Body of pancreas (tissue), 4 donors: ENCODE measurements at regions not wholly inside any gene's neighbourhood (a gene's known extent, or its start where the extent isn't known, plus 50 kb on each side); places are given as distances from the start of the nearest gene placed in this dataset.

Source experiments
- ATAC-seq: fragments of 150-250 bp; one replicate; pipeline ENCODE4 v1.9.1; 2016
- DNase-seq, 4 donors: peaks; one replicate each; pipeline ENCODE4 v3.0.0-alpha.2; 2019
- H3K27ac ChIP-seq, 4 donors: fragments of 200-600 bp; sonication (generic); 1 replicate in 3 of 4; 2 replicates in 1 of 4; pipeline versions ENCODE4 v1.5.1 to v1.6.1; 2016 to 2019; ENCODE audit warnings: mild to moderate bottlenecking in 1 of 4, mixed read lengths in 1 of 4, moderate library complexity in 1 of 4
- H3K27me3 ChIP-seq, 2 donors: fragments of 200-600 bp; sonication (generic); one replicate each; pipeline ENCODE4 v1.6.0; 2016; ENCODE audit warnings: mild to moderate bottlenecking in 1 of 2
- H3K36me3 ChIP-seq, 2 donors: fragments of 200-600 bp; sonication (generic); replicated peaks in 1 of 2; 2 replicates each; pipeline ENCODE4 v1.5.1; 2016; ENCODE audit warnings: low read depth in 2 of 2; ENCODE audit not compliant: insufficient read depth in 1 of 2
- H3K4me1 ChIP-seq: fragments of 200-600 bp; sonication (generic); one replicate; pipeline ENCODE4 v1.6.0; 2016
- H3K4me3 ChIP-seq, 2 donors: fragments of 200-600 bp; sonication (generic); 1 replicate in 1 of 2; 2 replicates in 1 of 2; pipeline ENCODE4 v1.5.1; 2016 to 2019
- H3K9me3 ChIP-seq, 3 donors: fragments of 200-600 bp; sonication (generic); 1 replicate in 2 of 3; 2 replicates in 1 of 3; pipeline ENCODE4 v1.5.1; 2016
- CTCF ChIP-seq, 7 experiments: fragments of 450-650 bp in 4 of 7; fragments of 200-600 bp in 3 of 7; sonication (generic) in 3 of 7; IDR thresholded peaks; one replicate each; pipeline ENCODE4 v1.5.1; 2016 to 2019; ENCODE audit warnings: antibody characterized with exemption in 7 of 7
- POLR2A ChIP-seq, 3 donors: fragments of 450-650 bp; IDR thresholded peaks; one replicate each; pipeline ENCODE4 v1.6.1; 2016; ENCODE audit warnings: antibody characterized with exemption in 3 of 3, mild to moderate bottlenecking in 2 of 3
- WGBS, 2 donors: methylation state at CpG; one replicate each; pipeline ENCODE4 v1.1.5; 2017; 5-methylcytosine and 5-hydroxymethylcytosine counted together
- intact Hi-C: fragments of 100-400 bp; cut with DNase I; formaldehyde crosslinking; loops from one replicate; pipeline ENCODE4 v1.15.1; 2023

GRCh38 chr5:36440300-36440699 is 138.6 kb upstream of the RANBP3L start:
- Histone ChIP-seq H3K4me1 (peaks cover 20% of the 10 kb centered on the region), H3K27ac (no peak overlapping the region), H3K4me3 (no peak overlapping the region), H3K36me3 (no peaks in the 10 kb centered on the region), H3K9me3 (no peaks in the 10 kb centered on the region), H3K27me3 (no peaks in the 10 kb centered on the region)
- DNase-seq = no peak
- TF ChIP-seq CTCF (IDR thresholded peaks at IDR 0.05) = no peak
- TF ChIP-seq POLR2A (IDR thresholded peaks at IDR 0.05) = no peak
- 91 to 94% methylated on average over 5 of the region's 5 CpGs for WGBS, 2 donors
- intact Hi-C loops = no loop called here
- no peak for ATAC-seq

GRCh38 chr5:36441280-36441679 is 139.6 kb upstream of the RANBP3L start:
- Histone ChIP-seq H3K36me3 (no peaks in the 10 kb centered on the region), H3K27me3 (no peaks in the 10 kb centered on the region), H3K27ac (no peak overlapping the region), H3K4me1 (peaks cover 21% of the 10 kb centered on the region), H3K9me3 (no peaks in the 10 kb centered on the region), H3K4me3 (no peak overlapping the region)
- WGBS, 2 donors = 96 to 100% methylated on average over 1 of the region's 1 CpG
- intact Hi-C loops = no loop called here
- TF ChIP-seq CTCF (IDR thresholded peaks at IDR 0.05) (no peak), POLR2A (IDR thresholded peaks at IDR 0.05) (no peak)
- no peak for ATAC-seq
- no peak for DNase-seq

GRCh38 chr5:36442352-36442751 is 140.7 kb upstream of the RANBP3L start:
- peak in 3 of 4 donors; percentile 18 to 36 (median 25) for DNase-seq
- H3K4me1 ChIP-seq = peaks cover 21% of the 10 kb centered on the region
- H3K36me3 ChIP-seq = no peaks in the 10 kb centered on the region
- no peak overlapping the region for H3K4me3 ChIP-seq
- H3K9me3 ChIP-seq = no peaks in the 10 kb centered on the region
- no peak for TF ChIP-seq CTCF (IDR thresholded peaks at IDR 0.05)
- no peak for TF ChIP-seq POLR2A (IDR thresholded peaks at IDR 0.05)
- intact Hi-C loops = no loop called here
- no peaks in the 10 kb centered on the region for H3K27me3 ChIP-seq
- no peak overlapping the region for H3K27ac ChIP-seq
- ATAC-seq = peak; percentile 53
- WGBS, 2 donors = 54 to 69% methylated on average over 7 of the region's 7 CpGs

- Histone ChIP-seq H3K36me3 (no peaks in the 10 kb centered on the region), H3K27me3 (no peaks in the 10 kb centered on the region), H3K9me3 (no peaks in the 10 kb centered on the region), H3K4me1 (peaks cover 21% of the 10 kb centered on the region), H3K4me3 (no peak overlapping the region), H3K27ac (no peak overlapping the region)
- TF ChIP-seq CTCF (IDR thresholded peaks at IDR 0.05) (no peak), POLR2A (IDR thresholded peaks at IDR 0.05) (no peak)
- WGBS, 2 donors = 13 to 19% methylated on average over 1 of the region's 1 CpG
- intact Hi-C loops = no loop called here
- DNase-seq = no peak
- ATAC-seq = no peak
Measured at GRCh38 chr5:36442796-36443195, 141.1 kb upstream of the RANBP3L start.

- ATAC-seq = no peak
- Histone ChIP-seq H3K36me3 (no peaks in the 10 kb centered on the region), H3K9me3 (no peaks in the 10 kb centered on the region), H3K27ac (peak overlapping the region in 3 of 4 donors; percentile 30 to 69 (median 34)), H3K4me3 (no peak overlapping the region), H3K4me1 (peaks cover 21% of the 10 kb centered on the region), H3K27me3 (no peaks in the 10 kb centered on the region)
- 74 to 78% methylated on average over 3 of the region's 3 CpGs for WGBS, 2 donors
- no peak for TF ChIP-seq POLR2A (IDR thresholded peaks at IDR 0.05)
- no peak for TF ChIP-seq CTCF (IDR thresholded peaks at IDR 0.05)
- intact Hi-C loops = no loop called here
- DNase-seq = no peak
Measured at GRCh38 chr5:36443941-36444340, 142.2 kb upstream of the RANBP3L start.
